ENCODE measurements at regions not wholly inside any gene's neighbourhood (a gene's known extent, or its start where the extent isn't known, plus 50 kb on each side); places are given as distances from the start of the nearest gene placed in this dataset.

DNA sequence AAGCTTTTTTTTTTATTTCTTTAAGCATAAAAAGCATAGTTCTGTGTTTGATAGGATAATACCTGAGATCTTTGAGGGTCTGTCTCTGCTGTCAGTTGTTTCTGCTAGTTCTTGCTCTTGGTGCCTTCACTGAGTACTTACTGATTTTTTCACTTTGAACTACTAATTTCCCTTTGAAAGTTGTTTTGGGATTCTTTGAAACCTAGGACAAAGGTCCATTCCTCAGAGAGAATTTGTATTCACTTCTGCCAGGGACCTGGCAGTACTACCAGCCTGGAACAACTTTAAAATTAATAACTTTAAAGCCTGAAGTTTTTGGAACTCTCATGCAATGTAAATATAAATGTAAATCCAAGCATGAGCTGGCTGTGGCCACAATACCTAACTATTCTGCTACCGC lies 190.1 kb downstream of the TM2D1 start:
- H3K79me1 ChIP-seq (ENCODE audit: low read depth, low read length), result no peaks in the 10 kb centered on the region
- no peaks in the 10 kb centered on the region for H3K27me3 ChIP-seq (ENCODE audit: control insufficient read depth in 3 of 3, insufficient read depth in 3 of 3, low read depth in 1 of 3, low read length in 3 of 3)
- no peak overlapping the region for H2BK12ac ChIP-seq (ENCODE audit: low read length)
- no peak overlapping the region for H3K23ac ChIP-seq (ENCODE audit: low read depth, low read length, poor library complexity)
- no peak for DNase-seq (ENCODE audit: low spot score)
- H3K4ac ChIP-seq (ENCODE audit: low read length), result no peak overlapping the region
- H3K18ac ChIP-seq (ENCODE audit: low read length), result no peak overlapping the region
- no peak overlapping the region for H2AK5ac ChIP-seq (ENCODE audit: low read depth, low read length)
- WGBS, 2 donors (ENCODE audit: extremely low coverage in 2 of 2, insufficient read length in 2 of 2, insufficient replicate concordance in 1 of 2), result no CpG with 5 or more reads among the region's 1 CpG
- no peak overlapping the region for H3K4me2 ChIP-seq (ENCODE audit: insufficient read depth, low read length, poor library complexity, severe bottlenecking)
- H4K91ac ChIP-seq (ENCODE audit: low read depth, low read length, poor library complexity), result no peak overlapping the region
- H3K36me3 ChIP-seq (replicated peaks in 1 of 2; ENCODE audit: control insufficient read depth in 2 of 2, insufficient read depth in 2 of 2, low read length in 2 of 2), result no peaks in the 10 kb centered on the region
- no peak overlapping the region for H2BK15ac ChIP-seq (ENCODE audit: low read length)
- H4K8ac ChIP-seq (ENCODE audit: low read depth, low read length), result no peak overlapping the region
- no peaks in the 10 kb centered on the region for H3K9me3 ChIP-seq (replicated peaks in 1 of 2; ENCODE audit: control insufficient read depth in 2 of 2, insufficient read depth in 1 of 2, low read depth in 1 of 2, low read length in 2 of 2)
- H3K9ac ChIP-seq (ENCODE audit: low read depth, low read length, poor library complexity), result no peak overlapping the region
- H3K4me1 ChIP-seq (ENCODE audit: control insufficient read depth in 2 of 2, insufficient read depth in 1 of 2, low read depth in 1 of 2, low read length in 2 of 2), result no peaks in the 10 kb centered on the region
- no peak overlapping the region for H3K14ac ChIP-seq (ENCODE audit: low read length)
- H3K27ac ChIP-seq (replicated peaks; ENCODE audit: low read length), result no peak overlapping the region
- H2BK120ac ChIP-seq (ENCODE audit: low read depth, low read length), result no peak overlapping the region
- H3K4me3 ChIP-seq (ENCODE audit: low read length in 2 of 2), result no peak overlapping the region
- no peak overlapping the region for H2BK5ac ChIP-seq (ENCODE audit: low read length)
- H2AFZ ChIP-seq (ENCODE audit: low read length), result no peak overlapping the region

GRCh38 chr1:61533546-61533945 lies 191.4 kb downstream of the TM2D1 start:
- Histone ChIP-seq H3K4ac (ENCODE audit: low read length) (no peak overlapping the region), H3K14ac (ENCODE audit: low read length) (no peak overlapping the region), H3K18ac (ENCODE audit: low read length) (no peak overlapping the region), H3K9me3 (replicated peaks in 1 of 2; ENCODE audit: control insufficient read depth in 2 of 2, insufficient read depth in 1 of 2, low read depth in 1 of 2, low read length in 2 of 2) (no peaks in the 10 kb centered on the region), H2AFZ (ENCODE audit: low read length) (no peak overlapping the region), H3K36me3 (replicated peaks in 1 of 2; ENCODE audit: control insufficient read depth in 2 of 2, insufficient read depth in 2 of 2, low read length in 2 of 2) (no peaks in the 10 kb centered on the region), H3K23ac (ENCODE audit: low read depth, low read length, poor library complexity) (no peak overlapping the region), H2BK12ac (ENCODE audit: low read length) (no peak overlapping the region), H2BK120ac (ENCODE audit: low read depth, low read length) (no peak overlapping the region), H2BK15ac (ENCODE audit: low read length) (no peak overlapping the region), H3K27me3 (ENCODE audit: control insufficient read depth in 3 of 3, insufficient read depth in 3 of 3, low read depth in 1 of 3, low read length in 3 of 3) (no peaks in the 10 kb centered on the region), H3K4me3 (ENCODE audit: low read length in 2 of 2) (no peak overlapping the region), H3K9ac (ENCODE audit: low read depth, low read length, poor library complexity) (no peak overlapping the region), H4K91ac (ENCODE audit: low read depth, low read length, poor library complexity) (no peak overlapping the region), H4K8ac (ENCODE audit: low read depth, low read length) (no peak overlapping the region), H2BK5ac (ENCODE audit: low read length) (no peak overlapping the region), H3K79me1 (ENCODE audit: low read depth, low read length) (no peaks in the 10 kb centered on the region), H3K4me2 (ENCODE audit: insufficient read depth, low read length, poor library complexity, severe bottlenecking) (no peak overlapping the region), H3K27ac (replicated peaks; ENCODE audit: low read length) (no peak overlapping the region), H3K4me1 (ENCODE audit: control insufficient read depth in 2 of 2, insufficient read depth in 1 of 2, low read depth in 1 of 2, low read length in 2 of 2) (no peaks in the 10 kb centered on the region), H2AK5ac (ENCODE audit: low read depth, low read length) (no peak overlapping the region)
- no peak for DNase-seq (ENCODE audit: low spot score)
- WGBS, 2 donors (ENCODE audit: extremely low coverage in 2 of 2, insufficient read length in 2 of 2, insufficient replicate concordance in 1 of 2), result no CpG with 5 or more reads among the region's 1 CpG

- no peak overlapping the region for H3K27ac ChIP-seq (replicated peaks; ENCODE audit: low read length)
- H2AFZ ChIP-seq (ENCODE audit: low read length), result no peak overlapping the region
- H3K23ac ChIP-seq (ENCODE audit: low read depth, low read length, poor library complexity), result no peak overlapping the region
- no CpG with 5 or more reads among the region's 2 CpGs for WGBS, 2 donors (ENCODE audit: extremely low coverage in 2 of 2, insufficient read length in 2 of 2, insufficient replicate concordance in 1 of 2)
- H3K4ac ChIP-seq (ENCODE audit: low read length), result no peak overlapping the region
- H2BK15ac ChIP-seq (ENCODE audit: low read length), result no peak overlapping the region
- H3K79me1 ChIP-seq (ENCODE audit: low read depth, low read length), result no peaks in the 10 kb centered on the region
- no peaks in the 10 kb centered on the region for H3K4me1 ChIP-seq (ENCODE audit: control insufficient read depth in 2 of 2, insufficient read depth in 1 of 2, low read depth in 1 of 2, low read length in 2 of 2)
- no peak overlapping the region for H2BK12ac ChIP-seq (ENCODE audit: low read length)
- H3K14ac ChIP-seq (ENCODE audit: low read length), result no peak overlapping the region
- no peak overlapping the region for H2BK120ac ChIP-seq (ENCODE audit: low read depth, low read length)
- no peaks in the 10 kb centered on the region for H3K9me3 ChIP-seq (replicated peaks in 1 of 2; ENCODE audit: control insufficient read depth in 2 of 2, insufficient read depth in 1 of 2, low read depth in 1 of 2, low read length in 2 of 2)
- H4K8ac ChIP-seq (ENCODE audit: low read depth, low read length), result no peak overlapping the region
- H3K27me3 ChIP-seq (ENCODE audit: control insufficient read depth in 3 of 3, insufficient read depth in 3 of 3, low read depth in 1 of 3, low read length in 3 of 3), result no peaks in the 10 kb centered on the region
- no peak overlapping the region for H3K18ac ChIP-seq (ENCODE audit: low read length)
- no peak overlapping the region for H4K91ac ChIP-seq (ENCODE audit: low read depth, low read length, poor library complexity)
- no peak for DNase-seq (ENCODE audit: low spot score)
- H3K36me3 ChIP-seq (replicated peaks in 1 of 2; ENCODE audit: control insufficient read depth in 2 of 2, insufficient read depth in 2 of 2, low read length in 2 of 2), result no peaks in the 10 kb centered on the region
- no peak overlapping the region for H3K9ac ChIP-seq (ENCODE audit: low read depth, low read length, poor library complexity)
- no peak overlapping the region for H3K4me3 ChIP-seq (ENCODE audit: low read length in 2 of 2)
- H2AK5ac ChIP-seq (ENCODE audit: low read depth, low read length), result no peak overlapping the region
- H2BK5ac ChIP-seq (ENCODE audit: low read length), result no peak overlapping the region
- H3K4me2 ChIP-seq (ENCODE audit: insufficient read depth, low read length, poor library complexity, severe bottlenecking), result no peak overlapping the region
Observed at GRCh38 chr1:61531716-61532115, 193.2 kb downstream of the TM2D1 start.

DNA sequence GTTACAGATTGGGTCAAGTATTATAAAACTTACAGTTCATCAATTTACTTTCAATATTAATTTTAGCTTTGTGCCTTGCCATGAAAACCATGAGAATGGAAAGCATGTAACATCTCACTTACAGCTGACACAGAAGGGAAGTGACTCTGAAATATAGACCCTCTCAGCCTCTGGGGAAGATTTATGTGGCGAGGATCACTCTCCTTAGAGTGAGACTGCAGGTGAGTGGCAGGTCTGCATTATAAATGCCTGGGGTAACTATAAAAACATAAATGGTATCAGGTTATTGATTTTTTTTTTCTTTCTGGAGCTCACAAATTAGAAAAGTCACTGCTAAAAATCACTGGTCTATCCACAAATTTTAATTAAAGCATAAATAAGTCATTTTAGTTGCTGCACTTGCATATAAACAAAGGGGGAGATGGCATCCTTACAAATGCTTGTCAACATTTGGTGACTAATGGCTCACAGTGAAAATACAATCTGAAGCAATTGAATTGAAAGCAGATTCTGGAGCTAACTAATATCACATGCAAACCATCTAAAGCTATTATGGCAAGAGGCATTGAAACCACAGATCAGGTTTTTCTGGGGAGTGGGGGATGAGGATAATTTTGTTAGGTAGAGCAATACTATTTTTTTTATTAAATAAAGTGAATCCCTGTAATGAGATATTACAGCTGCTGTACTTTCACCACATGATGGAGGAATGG lies 200.9 kb downstream of the TM2D1 start:
- no peak overlapping the region for H3K9ac ChIP-seq (ENCODE audit: low read depth, low read length, poor library complexity)
- H2BK5ac ChIP-seq (ENCODE audit: low read length), result no peak overlapping the region
- no peak overlapping the region for H3K4me3 ChIP-seq (ENCODE audit: low read length in 2 of 2)
- no peak overlapping the region for H3K14ac ChIP-seq (ENCODE audit: low read length)
- no peak overlapping the region for H2BK15ac ChIP-seq (ENCODE audit: low read length)
- no CpG with 5 or more reads among the region's 1 CpG for WGBS, 2 donors (ENCODE audit: extremely low coverage in 2 of 2, insufficient read length in 2 of 2, insufficient replicate concordance in 1 of 2)
- no peak overlapping the region for H4K91ac ChIP-seq (ENCODE audit: low read depth, low read length, poor library complexity)
- H2AFZ ChIP-seq (ENCODE audit: low read length), result no peak overlapping the region
- no peak overlapping the region for H3K18ac ChIP-seq (ENCODE audit: low read length)
- H3K4me2 ChIP-seq (ENCODE audit: insufficient read depth, low read length, poor library complexity, severe bottlenecking), result no peak overlapping the region
- no peaks in the 10 kb centered on the region for H3K36me3 ChIP-seq (replicated peaks in 1 of 2; ENCODE audit: control insufficient read depth in 2 of 2, insufficient read depth in 2 of 2, low read length in 2 of 2)
- no peaks in the 10 kb centered on the region for H3K79me1 ChIP-seq (ENCODE audit: low read depth, low read length)
- no peak for DNase-seq (ENCODE audit: low spot score)
- H2BK12ac ChIP-seq (ENCODE audit: low read length), result no peak overlapping the region
- H3K27ac ChIP-seq (replicated peaks; ENCODE audit: low read length), result no peak overlapping the region
- no peak overlapping the region for H4K8ac ChIP-seq (ENCODE audit: low read depth, low read length)
- no peak overlapping the region for H3K23ac ChIP-seq (ENCODE audit: low read depth, low read length, poor library complexity)
- H2AK5ac ChIP-seq (ENCODE audit: low read depth, low read length), result no peak overlapping the region
- peaks cover 0 to 1% of the 10 kb centered on the region in 2 donors for H3K4me1 ChIP-seq (ENCODE audit: control insufficient read depth in 2 of 2, insufficient read depth in 1 of 2, low read depth in 1 of 2, low read length in 2 of 2)
- H3K9me3 ChIP-seq (replicated peaks in 1 of 2; ENCODE audit: control insufficient read depth in 2 of 2, insufficient read depth in 1 of 2, low read depth in 1 of 2, low read length in 2 of 2), result no peaks in the 10 kb centered on the region
- no peak overlapping the region for H2BK120ac ChIP-seq (ENCODE audit: low read depth, low read length)
- no peaks in the 10 kb centered on the region for H3K27me3 ChIP-seq (ENCODE audit: control insufficient read depth in 3 of 3, insufficient read depth in 3 of 3, low read depth in 1 of 3, low read length in 3 of 3)
- H3K4ac ChIP-seq (ENCODE audit: low read length), result no peak overlapping the region
